Medulla oblongata (tissue), 1 donor: ENCODE measurements at regions not wholly inside any gene's neighbourhood (a gene's known extent, or its start where the extent isn't known, plus 50 kb on each side); places are given as distances from the start of the nearest gene placed in this dataset.
"Not testable (repeated sequence)": the region's sequence is repeated elsewhere in the genome, so short reads cannot be mapped to it uniquely, and the experiment has no call there.

ENCODE experiments used
- DNase-seq: peaks from one replicate; pipeline ENCODE4 v3.0.0-alpha.2; 2015; ENCODE audit errors: extremely low spot score

GRCh38 chr9:135173066-135173465, 85.6 kb downstream of the OLFM1 start:
- DNase-seq = no peak

GRCh38 chr9:135174248-135174647, 86.8 kb downstream of the OLFM1 start:
- no peak for DNase-seq

- no peak for DNase-seq
These were observed 87.5 kb downstream of the OLFM1 start for GRCh38 chr9:135174981-135175380.

- DNase-seq = no peak
These were observed 88.8 kb downstream of the OLFM1 start for GRCh38 chr9:135176284-135176683.

GRCh38 chr9:135177562-135177961, 90.1 kb downstream of the OLFM1 start:
- DNase-seq = not testable (repeated sequence)

GRCh38 chr9:135178498-135178897, 91.0 kb downstream of the OLFM1 start:
- no peak for DNase-seq

DNA sequence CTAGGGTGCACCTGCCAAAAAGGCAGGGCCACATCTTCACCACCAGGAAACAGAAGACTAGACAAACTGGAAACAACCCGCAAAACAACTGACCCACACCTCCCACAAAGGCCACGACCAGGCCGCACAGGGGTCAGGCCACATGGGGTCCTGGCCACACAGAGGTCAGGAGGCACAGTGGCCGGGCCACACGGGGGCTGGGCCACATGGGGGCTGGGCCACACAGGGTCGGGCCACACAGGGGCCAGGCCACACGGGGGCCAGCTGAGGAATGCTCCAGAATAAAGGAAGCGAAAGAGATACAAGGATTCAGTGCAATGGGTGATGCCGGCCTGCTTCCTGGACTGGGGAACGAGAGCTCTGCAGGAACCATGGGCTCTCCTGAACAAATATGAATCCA, 91.6 kb downstream of the OLFM1 start:
- no peak for DNase-seq

DNA sequence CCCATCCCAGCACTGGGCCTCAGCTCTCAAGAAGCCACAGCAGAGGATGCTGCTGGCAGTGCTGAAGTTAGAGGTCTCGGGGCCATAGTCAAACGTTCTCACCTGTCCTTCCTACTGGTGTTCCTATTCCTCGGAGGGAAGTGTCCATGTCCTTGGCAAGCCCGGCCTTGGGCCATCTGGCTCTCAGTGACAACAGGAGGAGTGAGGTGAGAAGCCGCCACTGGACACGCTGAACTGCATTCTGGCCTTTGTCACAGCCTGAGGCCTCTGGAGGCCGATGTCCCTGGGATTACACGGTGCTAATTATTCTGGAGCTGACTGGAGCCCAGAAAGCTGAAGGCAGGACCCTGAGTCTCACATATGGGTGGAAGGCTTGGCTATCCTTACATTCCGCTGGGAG, 92.5 kb downstream of the OLFM1 start:
- no peak for DNase-seq

GRCh38 chr9:135180586-135180985, 93.1 kb downstream of the OLFM1 start:
- DNase-seq = no peak

GRCh38 chr9:135181336-135181735, 93.9 kb downstream of the OLFM1 start:
- DNase-seq = no peak

DNA sequence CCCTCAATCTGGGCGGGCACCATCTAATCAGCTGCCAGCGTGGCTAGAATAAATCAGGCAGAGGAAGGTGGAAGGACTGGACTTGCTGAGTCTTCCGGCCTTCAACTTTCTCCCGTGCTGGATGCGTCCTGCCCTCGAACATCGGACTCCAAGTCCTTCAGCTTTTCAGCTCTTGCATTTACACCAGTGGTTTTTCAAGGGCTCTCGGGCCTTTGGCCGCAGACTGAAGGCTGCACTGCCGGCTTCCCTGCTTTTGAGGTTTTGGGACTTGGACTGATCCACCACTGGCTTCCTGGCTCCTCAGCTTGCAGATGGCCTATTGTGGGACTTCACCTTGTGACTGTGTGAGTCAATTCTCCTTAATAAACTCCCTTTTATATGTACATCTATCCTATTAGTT, 94.4 kb downstream of the OLFM1 start:
- not testable (repeated sequence) for DNase-seq

DNA sequence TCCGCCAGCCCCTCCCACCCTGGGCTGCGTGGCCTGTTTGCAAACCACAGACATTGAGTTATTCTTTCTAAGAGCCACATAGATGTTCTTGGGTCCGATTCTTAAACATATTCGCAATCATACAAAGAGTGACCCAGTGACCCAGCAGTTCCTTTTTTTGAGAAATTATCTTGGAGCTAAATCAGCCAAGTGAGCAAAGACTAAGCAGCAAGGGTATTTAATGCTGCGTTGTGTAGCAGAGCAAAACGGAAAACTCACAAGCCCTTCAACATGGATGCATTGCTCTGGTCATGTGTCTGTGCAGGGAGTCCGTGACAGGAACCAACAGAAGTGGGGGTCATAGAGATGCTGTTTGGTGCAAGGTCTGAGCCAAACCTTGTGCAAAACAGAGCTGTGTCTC, 95.6 kb downstream of the OLFM1 start:
- DNase-seq = no peak

- DNase-seq = no peak
These were observed 96.2 kb downstream of the OLFM1 start for GRCh38 chr9:135183528-135184180.

- no peak for DNase-seq
These were observed 96.9 kb downstream of the OLFM1 start for GRCh38 chr9:135184181-135185053.

- DNase-seq = no peak
These were observed 97.6 kb downstream of the OLFM1 start for GRCh38 chr9:135185060-135185459.

GRCh38 chr9:135186248-135187164, 99.0 kb downstream of the OLFM1 start:
- DNase-seq = no peak

DNA sequence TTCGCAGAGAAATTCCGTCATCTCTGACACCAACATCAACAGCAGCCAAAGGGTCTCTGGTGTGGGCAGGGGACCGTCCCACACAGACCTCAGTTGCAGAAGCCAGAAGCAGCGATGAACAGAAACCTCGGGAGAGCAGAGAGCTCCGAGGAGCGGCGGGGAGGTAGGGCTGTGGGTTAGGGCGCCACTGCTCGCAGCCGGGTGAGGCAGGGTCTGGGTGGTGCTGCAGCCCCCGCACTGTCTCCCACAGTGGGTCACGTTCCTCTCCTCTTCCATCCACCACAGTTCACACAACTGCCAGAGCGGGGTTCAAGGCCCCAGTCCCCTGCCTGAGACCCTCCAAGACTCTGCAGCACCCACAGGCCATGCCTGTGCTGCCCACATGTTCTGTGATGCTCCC, 99.9 kb downstream of the OLFM1 start:
- DNase-seq = no peak

DNA sequence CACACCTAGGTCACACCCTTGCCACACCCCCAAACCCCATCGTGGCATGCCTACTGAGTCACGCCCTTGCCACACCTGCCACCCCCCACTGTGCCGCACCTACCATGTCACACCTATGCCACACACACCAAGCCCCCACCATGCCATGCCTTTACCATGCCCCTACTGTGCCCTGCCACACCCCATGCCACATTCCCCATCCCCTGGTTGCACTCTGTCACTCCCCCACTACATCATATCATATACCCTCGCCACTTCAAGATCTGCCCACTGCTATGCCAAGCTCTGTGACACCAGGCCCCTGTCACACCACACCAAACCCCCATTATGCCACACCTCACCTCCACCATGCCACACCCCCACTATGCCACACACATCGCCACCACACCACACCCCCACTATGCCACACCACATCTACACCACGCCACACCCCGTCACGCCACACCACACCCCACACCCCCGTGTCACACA, 101.2 kb downstream of the OLFM1 start:
- no peak for DNase-seq

DNA sequence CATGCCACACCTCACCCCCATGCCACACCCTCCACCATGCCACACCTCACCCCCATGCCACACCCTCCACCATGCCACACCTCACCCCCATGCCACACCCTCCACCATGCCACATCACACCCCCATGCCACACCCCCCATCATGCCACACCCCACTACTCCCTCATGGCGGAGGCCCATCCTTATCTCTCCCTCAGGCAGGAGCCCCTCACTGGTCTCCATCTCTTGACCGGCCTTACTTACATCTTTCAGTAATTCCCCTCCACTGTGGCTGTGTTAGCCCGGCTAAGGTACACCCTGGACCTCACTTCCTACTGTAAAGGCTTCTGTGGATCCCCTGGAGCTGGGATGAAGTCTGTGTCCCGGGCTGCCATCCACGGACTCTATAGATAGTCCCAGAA, 102.0 kb downstream of the OLFM1 start:
- no peak for DNase-seq

DNA sequence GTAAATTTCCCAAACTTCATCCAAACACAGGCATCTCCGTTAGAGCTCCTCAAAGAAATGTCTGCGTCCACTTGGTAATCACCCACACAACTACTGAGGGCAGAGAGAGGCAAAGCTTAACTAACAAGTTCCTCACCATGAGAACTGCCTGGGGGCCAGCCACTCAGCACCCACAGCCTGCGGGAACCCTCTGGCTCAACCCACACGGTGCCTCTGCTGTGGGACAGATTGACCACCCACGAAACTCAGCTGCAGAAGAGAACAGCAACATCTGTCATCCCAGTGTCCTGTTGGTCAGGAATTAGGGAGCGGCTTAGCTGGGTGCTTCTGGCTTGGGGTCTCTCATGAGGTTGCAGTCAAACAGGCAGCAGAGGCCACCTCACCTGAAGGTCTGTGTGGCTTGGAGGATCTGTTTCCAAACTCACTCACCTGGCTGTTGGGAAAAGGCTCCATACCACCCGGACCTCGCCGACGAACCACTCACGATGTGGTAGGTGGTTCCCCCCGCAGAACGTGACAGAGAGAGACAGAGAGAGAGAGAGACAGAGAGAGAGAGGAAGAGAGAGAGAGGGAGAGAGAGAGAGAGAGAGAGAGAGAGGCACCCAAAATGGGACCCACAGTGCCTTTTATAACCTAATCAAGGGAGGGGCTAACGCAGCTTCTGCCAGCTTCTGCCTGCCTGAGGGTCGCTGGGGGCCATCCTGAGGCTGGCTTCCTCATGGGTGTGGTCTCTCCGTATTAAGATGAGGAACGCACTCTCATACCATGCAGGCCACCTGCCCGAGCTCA, 103.5 kb downstream of the OLFM1 start:
- no peak for DNase-seq

DNA sequence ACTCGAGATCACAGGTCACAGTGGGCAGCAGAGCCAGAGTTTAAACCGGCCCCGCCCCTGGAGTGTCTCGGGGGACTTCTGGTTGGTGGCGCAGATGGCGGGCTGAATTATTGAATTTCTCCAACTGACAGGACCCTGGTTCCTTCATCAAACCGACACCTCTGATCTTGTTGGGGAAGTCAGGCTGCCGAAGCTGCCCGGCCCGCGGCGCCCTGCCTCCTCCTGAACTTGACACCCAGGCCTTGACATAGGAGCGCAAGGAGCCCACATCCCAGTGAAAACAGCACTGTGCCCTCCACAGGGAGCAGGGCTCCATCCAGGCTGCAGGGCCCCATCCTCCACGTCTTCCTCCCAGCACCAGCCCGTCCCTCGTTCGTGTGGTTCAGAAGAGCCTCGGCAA, 105.2 kb downstream of the OLFM1 start:
- no peak for DNase-seq
